ENCODE measurements at regions not wholly inside any gene's neighbourhood (a gene's known extent, or its start where the extent isn't known, plus 50 kb on each side); places are given as distances from the start of the nearest gene placed in this dataset.

DNA sequence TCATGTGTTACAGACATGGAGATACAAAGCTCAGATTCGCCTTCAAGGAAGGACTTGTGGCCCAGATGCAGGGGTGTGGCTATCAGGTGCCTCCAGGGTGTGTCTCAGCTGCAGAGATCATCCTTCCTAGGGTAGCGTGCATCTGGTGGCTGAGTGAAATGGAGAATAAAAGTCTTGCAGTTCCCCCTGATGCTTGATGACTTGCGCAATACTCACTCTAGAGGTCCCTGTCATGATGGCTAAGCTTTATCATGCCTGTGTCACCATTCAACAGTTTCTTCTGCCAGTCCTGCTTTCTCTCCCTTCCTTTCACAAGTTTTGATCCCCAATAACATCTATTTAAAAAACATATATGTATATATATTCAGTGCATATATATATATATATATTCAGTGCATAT is 228.1 kb downstream of the PAX1 start:
- Histone ChIP-seq H3K18ac (ENCODE audit: extremely low read depth, low read length) (no peak overlapping the region), H3K27me3 (replicated peaks in 1 of 4; ENCODE audit: control insufficient read depth in 3 of 4, extremely low read depth in 1 of 4, insufficient read depth in 3 of 4, low read length in 3 of 4) (no peaks in the 10 kb centered on the region), H3K4ac (replicated peaks; ENCODE audit: insufficient read length, low read depth, low read length) (no peak overlapping the region), H3K27ac (ENCODE audit: low read depth, low read length) (no peak overlapping the region), H2BK15ac (ENCODE audit: low read length) (no peak overlapping the region), H2AK5ac (ENCODE audit: low read depth, low read length) (no peak overlapping the region), H4K5ac (ENCODE audit: insufficient read length, low read depth, low read length) (no peak overlapping the region), H4K8ac (ENCODE audit: extremely low read depth, insufficient read depth, low read length) (no peak overlapping the region), H3K4me2 (ENCODE audit: insufficient read depth in 1 of 2, low read depth in 2 of 2, low read length in 2 of 2) (no peak overlapping the region), H3K9ac (replicated peaks in 1 of 4; ENCODE audit: extremely low read depth in 1 of 4, low read depth in 3 of 4, low read length in 3 of 4) (no peak overlapping the region), H3K4me1 (replicated peaks in 1 of 4; ENCODE audit: control insufficient read depth in 3 of 4, insufficient read depth in 4 of 4, low read length in 3 of 4) (peaks cover 0 to 10% (median 7%) of the 10 kb centered on the region in 4 experiments; a peak in 4 of 7 replicates), H2BK120ac (replicated peaks; ENCODE audit: low read depth, low read length) (no peak overlapping the region), H4K91ac (replicated peaks; ENCODE audit: insufficient read length, low read length) (no peak overlapping the region), H2BK20ac (ENCODE audit: low read length) (no peak overlapping the region), H2BK12ac (ENCODE audit: low read depth, low read length) (no peak overlapping the region), H3K23ac (ENCODE audit: insufficient read length) (no peak overlapping the region), H3K56ac (replicated peaks; ENCODE audit: insufficient read length, low read depth, low read length) (no peak overlapping the region), H3K9me3 (ENCODE audit: insufficient read depth in 2 of 2, low read depth in 1 of 2, low read length in 1 of 2) (no peaks in the 10 kb centered on the region), H3K79me1 (ENCODE audit: low read depth, low read length) (no peaks in the 10 kb centered on the region), H3K23me2 (ENCODE audit: low read depth, low read length) (no peaks in the 10 kb centered on the region), H2AFZ (ENCODE audit: low read length) (no peak overlapping the region), H2BK5ac (ENCODE audit: low read depth, low read length) (no peak overlapping the region), H3K36me3 (ENCODE audit: control insufficient read depth in 2 of 4, insufficient read depth in 4 of 4, low read length in 3 of 4) (no peaks in the 10 kb centered on the region), H3K79me2 (ENCODE audit: control insufficient read depth in 1 of 2, insufficient read depth in 2 of 2, low read length in 2 of 2) (no peaks in the 10 kb centered on the region), H3K14ac (ENCODE audit: insufficient read length) (no peak overlapping the region), H3K4me3 (ENCODE audit: extremely low read depth in 1 of 4, insufficient read depth in 2 of 4, low read depth in 3 of 4, low read length in 4 of 4) (no peak overlapping the region), H4K20me1 (replicated peaks in 1 of 2; ENCODE audit: control insufficient read depth in 1 of 2, insufficient read depth in 2 of 2, low read length in 2 of 2) (no peaks in the 10 kb centered on the region)
- POLR2A ChIA-PET (ENCODE audit: partially characterized antibody): no interaction called here
- CTCF ChIA-PET (ENCODE audit: partially characterized antibody): no interaction called here
- no peak for TF ChIP-seq ZNF274 (IDR thresholded peaks at IDR 0.05; ENCODE audit: borderline replicate concordance, extremely low read depth, low read length)
- peak; percentile 78 for TF ChIP-seq CEBPB (IDR thresholded peaks at IDR 0.05; ENCODE audit: low read depth, low read length)
- FAIRE-seq (no peak), DNase-seq (ENCODE audit: low read depth in 1 of 2, low spot score in 2 of 2) (no peak)
- WGBS, 2 experiments (ENCODE audit: extremely low coverage in 1 of 2, insufficient coverage in 1 of 2, insufficient read length in 1 of 2, insufficient replicate concordance in 2 of 2, low coverage in 1 of 2, low lambda C conversion rate in 2 of 2, missing lambda C conversion rate in 1 of 2): 92% methylated on average over 3 of the region's 3 CpGs; no CpG with 5 or more reads in 1 of the 2 experiments

Measured in H1 (cell line).